NCI-H2227 treated with DMSO at 0.1 percent for 48 hours (cell line): ENCODE measurements at regions not wholly inside any gene's neighbourhood (a gene's known extent, or its start where the extent isn't known, plus 50 kb on each side); places are given as distances from the start of the nearest gene placed in this dataset.

Experiments
- DNase-seq: peaks from one replicate; lab custom pipeline; 2025; lab: John Stamatoyannopoulos, UW

DNA sequence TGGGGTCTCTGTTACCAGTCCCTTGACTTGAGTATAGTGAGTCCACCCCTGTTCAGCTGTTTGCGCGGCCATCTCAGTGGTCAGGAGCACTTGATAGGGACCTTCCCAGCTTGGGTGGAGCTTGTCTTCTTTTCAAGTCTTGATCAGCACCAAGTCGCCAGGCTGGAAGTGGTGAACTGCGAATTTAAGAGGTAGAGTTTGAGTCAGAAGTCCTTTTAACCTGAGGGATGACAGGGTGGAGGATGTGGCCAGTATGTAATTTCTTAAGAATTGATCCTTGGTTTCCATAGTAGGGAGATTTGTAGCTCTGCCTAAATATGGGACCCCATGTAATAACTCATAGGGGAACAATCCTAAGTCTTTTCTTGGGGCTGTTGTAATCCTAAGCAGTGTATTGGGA lies 86.3 kb upstream of the XCR1 start:
- DNase-seq, result no peak

DNA sequence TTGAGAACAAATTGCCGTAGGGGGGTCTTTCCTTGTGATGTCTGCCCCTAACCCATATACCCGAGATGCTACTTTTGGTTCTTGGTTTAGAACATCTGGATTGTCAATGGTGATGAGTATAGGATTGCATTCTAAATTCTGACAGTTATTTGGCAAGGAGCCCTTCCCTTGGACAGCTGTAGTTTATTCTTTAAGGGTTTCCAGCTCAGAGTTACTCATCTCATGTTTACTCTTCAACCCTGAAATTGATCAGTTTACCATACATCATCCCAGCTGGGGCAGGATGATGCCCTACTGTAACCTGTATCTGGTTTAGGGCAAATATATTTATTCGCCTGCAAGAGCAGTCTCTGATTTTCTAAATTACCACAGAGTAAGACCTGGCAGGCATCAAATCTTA lies 85.7 kb upstream of the XCR1 start:
- no peak for DNase-seq

DNA sequence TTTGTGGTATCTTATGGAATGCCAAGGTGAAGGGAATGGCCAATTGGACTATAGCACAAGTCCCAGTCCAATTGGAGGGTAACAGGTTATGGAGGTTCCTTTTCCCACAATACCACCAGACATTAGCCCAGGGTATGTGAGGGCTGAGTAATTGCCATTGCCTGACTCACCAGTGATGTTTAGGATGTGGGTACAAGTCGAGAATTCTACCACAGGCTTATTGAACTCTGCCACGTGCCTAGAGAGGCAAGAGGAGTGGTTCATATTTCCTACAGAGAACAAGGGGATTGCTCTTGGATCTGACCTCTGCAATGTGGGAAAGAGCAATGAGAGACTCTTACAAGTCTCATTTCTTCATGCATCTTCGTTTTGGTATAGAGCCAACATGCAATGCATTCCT lies 85.0 kb upstream of the XCR1 start:
- DNase-seq, result no peak

GRCh38 chr3:46110701-46111493 lies 83.6 kb upstream of the XCR1 start:
- peak; percentile 27 for DNase-seq

DNA sequence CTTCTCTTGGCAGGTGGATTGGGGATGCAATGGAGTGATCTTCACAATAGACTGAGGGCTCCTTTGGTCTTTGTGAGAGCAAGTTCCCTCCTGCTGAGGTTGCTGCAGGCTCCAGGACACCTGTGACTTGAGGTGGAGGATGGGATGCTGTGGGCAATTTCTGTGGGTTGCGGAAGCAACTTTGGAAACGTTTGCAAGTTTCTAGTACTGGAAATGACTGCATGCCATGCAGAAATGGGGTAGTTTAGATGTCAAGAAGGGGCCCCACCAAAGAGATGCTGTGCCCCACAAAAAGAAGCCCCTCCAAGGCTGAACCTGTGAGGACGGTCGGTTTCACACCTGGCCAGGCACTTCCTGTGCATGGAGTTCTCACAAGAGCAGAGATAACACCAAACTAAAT lies 80.4 kb upstream of the XCR1 start:
- no peak for DNase-seq

- DNase-seq, result no peak
These were observed 78.1 kb upstream of the XCR1 start for GRCh38 chr3:46105306-46105919.

GRCh38 chr3:46104706-46105105 lies 77.4 kb upstream of the XCR1 start:
- no peak for DNase-seq

GRCh38 chr3:46102780-46103130 lies 75.5 kb upstream of the XCR1 start:
- no peak for DNase-seq

DNA sequence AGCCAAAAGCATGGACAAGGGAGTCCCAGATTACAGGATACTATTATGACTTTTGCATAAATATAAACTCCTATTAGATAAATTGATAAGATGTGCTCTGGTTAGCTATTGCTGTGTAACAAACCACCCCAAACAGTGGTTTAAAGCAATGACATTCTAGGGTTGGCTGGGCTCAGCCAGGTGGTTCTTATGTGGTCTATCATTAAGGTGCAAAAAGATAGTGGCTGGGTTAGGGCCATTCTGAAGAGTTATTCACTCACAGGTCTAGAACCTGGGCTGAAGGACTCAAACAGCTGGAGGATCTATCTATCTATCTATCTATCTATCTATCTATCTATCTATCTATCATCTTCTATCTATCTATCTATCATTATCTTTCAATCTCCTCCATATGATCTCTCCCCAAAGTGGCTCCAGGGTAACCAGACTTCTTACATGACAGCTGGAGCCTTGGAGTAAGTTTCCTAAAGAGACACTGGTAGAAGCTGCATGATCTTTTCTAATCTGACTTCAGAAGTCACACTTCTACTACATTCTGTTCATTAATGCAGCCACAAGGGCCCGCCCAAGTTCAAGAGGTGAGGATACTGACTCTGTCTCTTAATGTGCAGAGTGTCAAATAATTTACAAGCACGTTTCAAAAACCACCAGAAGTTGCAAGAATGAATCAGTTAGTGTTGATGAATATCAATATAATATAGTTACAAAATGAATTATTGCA lies 74.9 kb upstream of the XCR1 start:
- DNase-seq, result no peak

DNA sequence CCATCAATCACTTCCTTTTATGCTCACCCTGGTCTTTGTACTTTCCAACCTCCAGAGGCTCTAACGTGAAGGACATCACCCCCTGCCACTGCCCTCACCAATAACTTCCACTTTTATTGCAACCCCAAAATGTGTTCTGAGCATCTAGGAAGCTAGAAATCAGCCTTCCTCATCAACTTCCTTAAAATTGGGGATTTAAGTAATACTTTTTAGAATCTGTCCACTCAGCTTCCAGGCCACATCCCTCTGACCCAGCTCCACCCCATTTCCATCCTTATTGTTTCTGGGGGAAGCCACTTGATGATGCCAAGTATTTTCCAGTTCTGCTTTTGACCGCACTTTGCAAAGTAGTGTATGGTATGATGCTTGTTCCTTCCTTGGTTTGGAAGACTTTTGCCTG lies 73.5 kb upstream of the XCR1 start:
- no peak for DNase-seq

DNA sequence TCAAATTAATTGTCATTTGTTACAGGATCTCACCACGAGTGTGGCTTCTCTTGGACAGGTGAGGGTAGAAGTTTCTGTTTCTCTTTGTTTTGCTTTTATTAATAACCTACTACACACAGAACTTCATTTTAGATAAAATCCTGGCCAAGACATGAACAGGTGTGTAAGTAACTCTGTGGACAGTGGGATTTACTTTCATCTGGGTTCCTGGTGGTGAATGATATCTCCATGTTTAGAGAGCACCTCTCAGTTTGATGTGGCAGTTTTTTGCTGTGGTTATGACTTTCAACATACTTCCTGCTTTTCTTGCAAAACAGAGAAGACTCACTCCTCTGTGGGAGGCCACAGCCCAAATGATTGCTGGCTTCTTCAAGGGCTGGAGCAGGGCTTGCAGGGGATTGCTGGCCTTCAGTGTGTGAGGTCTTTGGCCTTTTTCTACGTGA lies 71.1 kb upstream of the XCR1 start:
- DNase-seq, result no peak

- no peak for DNase-seq
These were observed 70.5 kb upstream of the XCR1 start for GRCh38 chr3:46097691-46098241.

DNA sequence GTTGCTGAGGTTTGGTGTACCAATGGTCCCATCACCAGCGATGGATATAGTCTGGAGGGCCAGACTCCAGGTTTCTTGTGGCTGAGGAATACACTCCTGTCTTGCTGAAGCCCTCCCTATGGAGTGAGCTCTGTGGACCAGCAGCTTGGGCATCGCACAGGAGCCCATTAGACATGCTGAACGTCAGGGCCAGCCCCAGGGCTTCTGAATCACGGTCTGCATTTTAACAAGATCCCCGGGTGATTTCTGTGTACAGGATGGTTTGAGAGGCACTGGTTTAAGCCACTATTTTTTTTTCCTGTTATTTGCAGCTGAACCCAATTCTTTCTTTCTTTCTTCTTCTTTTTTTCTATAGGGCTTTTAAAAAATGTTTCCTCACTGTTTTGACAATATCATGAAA lies 69.5 kb upstream of the XCR1 start:
- no peak for DNase-seq

GRCh38 chr3:46096336-46096735 lies 69.1 kb upstream of the XCR1 start:
- DNase-seq, result no peak

DNA sequence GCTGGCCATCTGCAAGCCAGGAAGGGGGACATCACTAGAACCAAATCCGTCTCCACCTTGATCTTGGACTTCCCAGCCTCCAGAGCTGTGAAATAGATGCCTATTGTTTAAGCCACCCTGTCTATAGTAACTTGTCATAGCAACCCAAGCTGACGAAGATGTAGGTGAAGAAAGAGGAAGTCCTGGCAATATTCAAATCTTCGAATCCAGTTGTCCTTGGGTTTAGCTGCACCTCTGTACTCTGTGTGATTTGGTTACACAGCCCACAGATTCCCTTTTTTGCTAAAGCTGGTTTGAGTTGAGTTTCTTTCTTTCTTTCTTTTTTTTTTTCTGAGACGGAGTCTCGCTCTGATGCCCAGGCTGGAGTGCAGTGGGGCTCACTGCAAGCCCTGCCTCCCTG lies 68.0 kb upstream of the XCR1 start:
- no peak for DNase-seq

- DNase-seq, result no peak
These were observed 67.2 kb upstream of the XCR1 start for GRCh38 chr3:46094506-46094905.

DNA sequence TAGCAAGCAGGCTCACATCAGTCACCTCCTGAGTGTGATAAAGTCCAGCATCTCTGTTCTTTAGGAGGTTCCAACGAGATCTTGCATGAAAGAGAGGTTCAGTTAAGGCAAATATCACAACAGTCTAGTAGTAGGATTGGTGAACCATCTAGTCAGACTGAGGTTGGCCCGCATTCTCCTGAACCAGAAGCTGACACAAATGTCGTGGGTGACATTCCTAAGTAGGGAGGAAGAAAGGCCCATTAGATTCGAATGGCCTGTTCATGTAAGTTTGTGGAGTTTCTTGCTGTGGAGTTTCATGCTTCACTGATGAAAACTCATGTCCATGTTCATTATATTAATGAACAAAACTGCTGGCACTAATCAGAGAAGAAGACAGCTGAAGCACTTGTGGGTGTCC lies 66.7 kb upstream of the XCR1 start:
- no peak for DNase-seq

GRCh38 chr3:46093327-46093942 lies 66.2 kb upstream of the XCR1 start:
- DNase-seq, result no peak

DNA sequence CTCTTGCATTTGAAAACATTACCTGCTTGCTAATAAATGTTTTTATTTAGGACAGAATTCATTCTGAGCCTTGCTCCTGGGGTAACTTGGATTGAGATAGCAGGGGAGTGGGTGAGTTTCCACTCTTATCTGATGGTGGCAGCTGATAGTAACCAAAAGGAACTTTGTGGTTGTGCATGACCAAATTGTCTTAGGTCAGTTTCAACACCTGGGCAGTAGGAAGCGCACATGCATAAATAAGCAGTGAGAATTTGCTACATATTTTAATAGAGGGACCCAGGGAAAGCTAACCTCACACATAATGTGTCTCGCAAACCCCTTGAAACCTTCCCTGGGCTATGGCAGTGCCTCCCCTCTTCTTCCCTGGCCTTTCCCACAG lies 65.4 kb upstream of the XCR1 start:
- DNase-seq, result no peak

DNA sequence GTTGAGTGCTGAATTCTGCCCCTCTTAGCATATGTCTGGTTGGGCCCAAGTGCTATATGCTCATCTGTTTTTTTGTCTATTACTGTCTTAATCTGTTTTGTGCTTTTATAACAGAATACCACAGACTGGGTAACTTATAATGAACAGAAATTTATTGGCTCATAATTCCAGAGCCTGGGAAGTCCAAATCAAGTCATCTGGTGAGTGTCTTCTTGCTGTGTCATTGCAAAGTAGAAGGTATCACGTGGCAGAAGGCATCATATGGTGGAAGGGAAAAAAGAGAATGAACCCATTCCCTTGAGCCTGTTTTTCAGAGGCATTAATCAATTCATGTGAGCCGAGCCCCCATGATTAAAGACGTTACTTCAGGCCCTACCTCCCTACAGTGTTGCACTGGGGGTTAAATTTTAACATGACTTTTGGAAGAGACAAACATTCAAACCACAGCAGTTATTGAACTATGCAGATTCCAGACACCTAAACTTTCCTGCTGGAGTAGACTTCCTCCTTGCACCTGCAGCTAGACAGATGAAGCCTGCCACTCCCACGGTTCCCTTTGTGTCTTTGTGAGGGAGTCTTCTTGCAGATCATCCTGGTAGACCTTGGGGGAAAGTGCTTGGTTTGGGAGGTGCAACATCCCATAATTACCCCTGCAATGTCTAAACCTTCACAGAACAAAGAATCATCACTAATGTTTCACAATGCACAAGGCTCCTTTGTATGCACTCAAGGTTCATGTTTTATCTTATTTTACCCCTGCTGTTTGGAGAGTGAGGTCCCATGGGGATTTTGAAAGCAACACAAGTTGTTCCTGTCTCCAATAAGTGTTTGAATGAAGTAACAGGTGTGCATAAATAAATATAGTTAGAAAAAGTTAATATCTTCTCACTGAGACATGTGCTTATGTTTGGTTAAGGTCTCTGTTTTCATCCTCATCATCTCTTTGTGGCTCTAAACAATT lies 64.7 kb upstream of the XCR1 start:
- DNase-seq, result no peak

- DNase-seq, result no peak
These were observed 63.8 kb upstream of the XCR1 start for GRCh38 chr3:46091046-46091445.
